Endodermal cell (in vitro differentiated cells): ENCODE measurements at regions not wholly inside any gene's neighbourhood (a gene's known extent, or its start where the extent isn't known, plus 50 kb on each side); places are given as distances from the start of the nearest gene placed in this dataset.

Source experiments
- DNase-seq: peaks from one replicate; pipeline ENCODE4 v3.0.0-alpha.2; 2017
- H3K27ac ChIP-seq: 2 replicates; pipeline ENCODE4 v1.5.1; 2013; ENCODE audit warnings: mild to moderate bottlenecking, low read depth, low read length, moderate library complexity
- H3K27me3 ChIP-seq: 2 replicates; pipeline ENCODE4 v1.6.1; 2013; ENCODE audit warnings: mild to moderate bottlenecking, low read length, moderate library complexity; ENCODE audit not compliant: insufficient read depth, control insufficient read depth, poor library complexity, severe bottlenecking
- H3K36me3 ChIP-seq: 2 replicates; pipeline ENCODE4 v1.7.0; 2013; ENCODE audit warnings: mild to moderate bottlenecking, low read length, moderate library complexity; ENCODE audit not compliant: control insufficient read depth, insufficient read depth
- H3K4me1 ChIP-seq: one replicate; pipeline ENCODE4 v1.7.0; 2013; ENCODE audit warnings: low read length; ENCODE audit not compliant: control insufficient read depth, insufficient read depth
- H3K4me3 ChIP-seq: 2 replicates; pipeline ENCODE4 v1.5.1; 2013; ENCODE audit warnings: mild to moderate bottlenecking, low read length, moderate library complexity
- H3K9ac ChIP-seq: 2 replicates; pipeline ENCODE4 v1.6.1; 2013; ENCODE audit warnings: mild to moderate bottlenecking, low read length, moderate library complexity; ENCODE audit not compliant: poor library complexity, severe bottlenecking; ENCODE audit errors: extremely low read depth
- H3K9me3 ChIP-seq: 2 replicates; pipeline ENCODE4 v1.6.1; 2013; ENCODE audit warnings: mild to moderate bottlenecking, low read length, moderate library complexity; ENCODE audit not compliant: control insufficient read depth
- H3K27ac Mint-ChIP-seq: 2 replicates; pipeline ENCODE4 v1.8.0; 2020; ENCODE audit warnings: mixed read lengths
- H3K27me3 Mint-ChIP-seq: 2 replicates; pipeline ENCODE4 v1.8.0; 2021; ENCODE audit warnings: mild to moderate bottlenecking, mixed read lengths; ENCODE audit not compliant: insufficient read depth
- H3K36me3 Mint-ChIP-seq: 2 replicates; pipeline ENCODE4 v1.8.0; 2020; ENCODE audit warnings: low read depth, mixed read lengths
- H3K4me1 Mint-ChIP-seq: 2 replicates; pipeline ENCODE4 v1.8.0; 2020; ENCODE audit warnings: mixed read lengths
- H3K4me3 Mint-ChIP-seq: 2 replicates; pipeline ENCODE4 v1.8.0; 2020; ENCODE audit warnings: mild to moderate bottlenecking, moderate library complexity, mixed read lengths
- H3K9me3 Mint-ChIP-seq: 2 replicates; pipeline ENCODE4 v1.8.0; 2020; ENCODE audit warnings: mild to moderate bottlenecking, mixed read lengths
- WGBS, 2 experiments: methylation state at CpG; one replicate each; pipeline versions ENCODE4 v1.1.5 to v1.1.7; 2013; ENCODE audit warnings: missing lambda C conversion rate in 2 of 2, mixed read lengths in 1 of 2; ENCODE audit not compliant: insufficient coverage in 1 of 2, insufficient read length in 1 of 2; 5-methylcytosine and 5-hydroxymethylcytosine counted together
- TF ChIP-seq, protein P1 (sequence below): fragments of 200-600 bp; sonication (generic); conservative IDR thresholded peaks from 2 replicates; pipeline ENCODE4 v1.5.0; 2021; ENCODE audit warnings: antibody characterized with exemption, mild to moderate bottlenecking

DNA sequence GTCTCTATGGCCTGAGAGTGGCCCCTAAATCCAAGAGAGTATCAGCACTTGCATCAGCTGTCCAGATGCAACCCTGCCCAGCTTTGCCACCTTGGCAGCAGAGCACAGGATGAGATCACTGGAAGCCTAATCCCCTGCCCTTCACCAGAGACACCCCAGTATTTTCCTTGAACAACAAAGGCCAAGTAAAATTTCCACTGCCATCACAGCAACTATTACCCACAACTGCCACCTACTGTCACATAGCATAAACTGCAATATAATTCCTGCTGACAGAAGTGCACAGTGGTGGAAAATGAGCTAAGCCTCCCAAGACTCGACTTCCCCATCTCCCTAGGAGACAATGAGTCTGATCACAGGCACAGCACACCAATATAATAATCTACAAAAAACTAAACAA lies 462.8 kb upstream of the ZWINT start:
- 75% methylated on average over 1 of the region's 1 CpG; no CpG with 5 or more reads in 1 of the 2 experiments for WGBS, 2 experiments
- H3K4me3 Mint-ChIP-seq = no peak overlapping the region

DNA sequence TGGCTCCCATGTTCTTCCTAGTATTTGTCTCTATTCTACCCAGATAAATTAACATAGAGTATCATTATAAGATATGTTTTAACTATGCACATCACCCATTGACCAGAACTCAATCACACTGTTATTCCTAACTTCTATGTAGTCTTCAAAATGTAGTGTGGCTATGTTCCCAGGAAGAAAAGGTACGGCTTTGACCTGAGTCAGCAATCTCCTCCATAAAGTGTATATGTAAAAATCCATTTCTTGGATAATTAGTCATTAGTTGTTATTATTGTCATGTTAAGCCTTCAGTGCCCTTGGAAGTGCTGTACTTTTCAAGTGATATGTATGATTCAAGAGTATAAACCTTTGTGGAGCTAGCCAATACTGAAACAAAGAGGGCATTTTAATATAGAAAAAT lies 444.0 kb upstream of the ZWINT start:
- H3K4me3 Mint-ChIP-seq = no peak overlapping the region
- H3K36me3 Mint-ChIP-seq = no peaks in the 10 kb centered on the region
- H3K9me3 ChIP-seq = no peaks in the 10 kb centered on the region
- no peaks in the 10 kb centered on the region for H3K4me1 ChIP-seq
- H3K9ac ChIP-seq = no peak overlapping the region
- no peak for DNase-seq
- 44% methylated on average over 1 of the region's 1 CpG; no CpG with 5 or more reads in 1 of the 2 experiments for WGBS, 2 experiments
- no peaks in the 10 kb centered on the region for H3K36me3 ChIP-seq
- H3K27me3 ChIP-seq = no peaks in the 10 kb centered on the region
- TF ChIP-seq, protein P1, sequence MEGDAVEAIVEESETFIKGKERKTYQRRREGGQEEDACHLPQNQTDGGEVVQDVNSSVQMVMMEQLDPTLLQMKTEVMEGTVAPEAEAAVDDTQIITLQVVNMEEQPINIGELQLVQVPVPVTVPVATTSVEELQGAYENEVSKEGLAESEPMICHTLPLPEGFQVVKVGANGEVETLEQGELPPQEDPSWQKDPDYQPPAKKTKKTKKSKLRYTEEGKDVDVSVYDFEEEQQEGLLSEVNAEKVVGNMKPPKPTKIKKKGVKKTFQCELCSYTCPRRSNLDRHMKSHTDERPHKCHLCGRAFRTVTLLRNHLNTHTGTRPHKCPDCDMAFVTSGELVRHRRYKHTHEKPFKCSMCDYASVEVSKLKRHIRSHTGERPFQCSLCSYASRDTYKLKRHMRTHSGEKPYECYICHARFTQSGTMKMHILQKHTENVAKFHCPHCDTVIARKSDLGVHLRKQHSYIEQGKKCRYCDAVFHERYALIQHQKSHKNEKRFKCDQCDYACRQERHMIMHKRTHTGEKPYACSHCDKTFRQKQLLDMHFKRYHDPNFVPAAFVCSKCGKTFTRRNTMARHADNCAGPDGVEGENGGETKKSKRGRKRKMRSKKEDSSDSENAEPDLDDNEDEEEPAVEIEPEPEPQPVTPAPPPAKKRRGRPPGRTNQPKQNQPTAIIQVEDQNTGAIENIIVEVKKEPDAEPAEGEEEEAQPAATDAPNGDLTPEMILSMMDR = no peak
- H3K27ac ChIP-seq = no peak overlapping the region
- no peak overlapping the region for H3K4me3 ChIP-seq
- H3K9me3 Mint-ChIP-seq = no peaks in the 10 kb centered on the region
- H3K27me3 Mint-ChIP-seq = no peaks in the 10 kb centered on the region
- H3K27ac Mint-ChIP-seq = no peak overlapping the region
- H3K4me1 Mint-ChIP-seq = no peaks in the 10 kb centered on the region

More for the DNA sequence above, 462.8 kb upstream of the ZWINT start:
- H3K4me1 ChIP-seq = no peaks in the 10 kb centered on the region
- no peaks in the 10 kb centered on the region for H3K36me3 Mint-ChIP-seq
- H3K27ac Mint-ChIP-seq = no peak overlapping the region
- no peak for DNase-seq
- peaks cover 36% of the 10 kb centered on the region for H3K9me3 Mint-ChIP-seq
- TF ChIP-seq, protein P1 = peak; percentile 64
- H3K27me3 ChIP-seq = no peaks in the 10 kb centered on the region
- H3K9ac ChIP-seq = no peak overlapping the region
- H3K4me3 ChIP-seq = no peak overlapping the region
- no peaks in the 10 kb centered on the region for H3K4me1 Mint-ChIP-seq
- no peaks in the 10 kb centered on the region for H3K36me3 ChIP-seq
- H3K27me3 Mint-ChIP-seq = no peaks in the 10 kb centered on the region
- H3K27ac ChIP-seq = no peak overlapping the region
- H3K9me3 ChIP-seq = peaks cover 26% of the 10 kb centered on the region

DNA sequence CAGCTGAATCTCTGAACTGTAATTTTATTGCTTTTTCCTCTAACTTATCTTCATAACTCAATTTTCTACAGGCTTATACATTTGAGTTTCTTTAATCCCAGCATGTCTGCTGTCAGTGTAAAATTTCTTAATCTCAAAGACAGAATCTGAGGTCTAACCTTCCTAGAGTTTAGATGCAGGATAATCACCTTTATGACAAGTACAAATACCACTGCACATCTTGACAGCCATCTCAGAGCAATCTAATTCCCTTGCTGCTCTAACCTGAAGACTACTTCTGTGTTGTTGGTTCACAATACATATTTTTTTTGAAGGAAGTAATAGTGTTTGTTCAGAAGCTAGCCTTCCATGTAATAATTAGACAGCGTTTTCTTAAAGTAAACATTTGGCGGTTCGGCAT lies 424.2 kb upstream of the ZWINT start:
- Histone ChIP-seq H3K9me3 (no peaks in the 10 kb centered on the region), H3K9ac (no peak overlapping the region), H3K27me3 (no peaks in the 10 kb centered on the region), H3K36me3 (no peaks in the 10 kb centered on the region), H3K4me3 (no peak overlapping the region), H3K4me1 (no peaks in the 10 kb centered on the region), H3K27ac (no peak overlapping the region)
- no peaks in the 10 kb centered on the region for H3K9me3 Mint-ChIP-seq
- H3K36me3 Mint-ChIP-seq = no peaks in the 10 kb centered on the region
- H3K27ac Mint-ChIP-seq = no peak overlapping the region
- TF ChIP-seq, protein P1 = no peak
- DNase-seq = no peak
- WGBS, 2 experiments = 67% methylated on average over 3 of the region's 3 CpGs; no CpG with 5 or more reads in 1 of the 2 experiments
- no peak overlapping the region for H3K4me3 Mint-ChIP-seq
- H3K27me3 Mint-ChIP-seq = no peaks in the 10 kb centered on the region
- no peaks in the 10 kb centered on the region for H3K4me1 Mint-ChIP-seq
